ENCODE measurements at regions not wholly inside any gene's neighbourhood (a gene's known extent, or its start where the extent isn't known, plus 50 kb on each side); places are given as distances from the start of the nearest gene placed in this dataset.
"Not testable (repeated sequence)": the region's sequence is repeated elsewhere in the genome, so short reads cannot be mapped to it uniquely, and the experiment has no call there.

- no peak for DNase-seq
Observed at GRCh38 chr3:40649346-40649745, 124.6 kb downstream of the ZNF621 start.

DNA sequence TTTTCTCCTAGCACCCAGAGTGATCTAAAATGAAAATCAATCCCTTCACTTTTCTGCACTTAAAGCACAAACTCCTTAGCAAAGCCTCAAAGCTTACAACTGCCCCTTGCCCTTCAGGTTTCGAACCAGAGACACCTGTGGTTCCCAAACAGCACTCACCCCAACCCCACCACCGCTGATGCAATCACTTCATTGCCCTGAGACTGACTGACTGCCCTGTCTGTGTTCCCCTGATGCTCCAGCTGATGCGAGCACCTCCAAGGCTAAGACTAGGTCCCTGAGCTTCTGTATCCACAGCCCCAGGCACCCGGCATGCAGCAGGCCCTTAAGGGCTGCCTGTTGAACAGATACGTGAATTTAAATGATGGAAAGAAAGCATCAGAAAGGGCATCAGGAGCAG is 127.3 kb downstream of the ZNF621 start:
- DNase-seq, result no peak

- DNase-seq, result peak in 1 of 2 experiments; percentile 7
Observed at GRCh38 chr3:40653001-40653400, 128.2 kb downstream of the ZNF621 start.

GRCh38 chr3:40653878-40654277 is 129.1 kb downstream of the ZNF621 start:
- DNase-seq, result no peak

- no peak for DNase-seq
Observed at GRCh38 chr3:40655551-40655950, 130.8 kb downstream of the ZNF621 start.

DNA sequence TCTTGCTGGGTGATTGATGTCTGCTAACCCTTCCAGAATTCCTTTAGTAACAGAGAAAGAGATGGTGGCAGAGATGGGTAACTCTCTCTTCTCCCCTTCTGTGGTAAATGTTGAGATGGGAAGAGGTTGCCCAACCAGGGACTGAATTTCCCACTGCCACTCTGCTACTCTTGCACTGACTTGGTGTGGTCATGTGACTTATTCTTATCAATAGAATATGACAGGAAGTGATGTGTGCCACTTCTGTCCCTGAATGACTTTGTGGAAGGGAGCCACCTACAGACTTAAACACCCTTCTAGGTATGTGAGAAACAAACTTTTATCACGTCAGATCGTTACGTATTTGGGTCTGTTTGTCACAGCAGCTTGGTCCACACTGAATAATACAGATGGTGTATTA is 132.9 kb downstream of the ZNF621 start:
- no peak for DNase-seq

DNA sequence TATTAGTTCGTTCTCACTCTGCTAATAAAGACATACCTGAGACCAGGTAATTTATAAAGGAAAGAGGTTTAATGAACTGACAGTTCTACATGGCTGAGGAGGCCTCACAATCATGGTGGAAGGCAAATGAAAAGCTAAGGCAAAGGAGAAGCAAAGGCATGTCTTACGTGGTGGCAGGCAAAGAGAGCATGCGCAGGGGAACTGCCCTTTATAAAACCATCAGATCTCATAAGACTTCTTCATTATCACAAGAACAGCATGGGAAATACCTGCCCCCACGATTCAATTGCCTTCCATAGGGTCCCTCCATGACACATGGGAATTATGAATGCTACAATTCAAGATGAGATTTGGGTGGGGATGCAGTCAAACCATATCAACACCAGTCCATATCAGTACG is 133.5 kb downstream of the ZNF621 start:
- no peak for DNase-seq

- no peak for DNase-seq
Observed at GRCh38 chr3:40660554-40660953, 135.8 kb downstream of the ZNF621 start.

DNA sequence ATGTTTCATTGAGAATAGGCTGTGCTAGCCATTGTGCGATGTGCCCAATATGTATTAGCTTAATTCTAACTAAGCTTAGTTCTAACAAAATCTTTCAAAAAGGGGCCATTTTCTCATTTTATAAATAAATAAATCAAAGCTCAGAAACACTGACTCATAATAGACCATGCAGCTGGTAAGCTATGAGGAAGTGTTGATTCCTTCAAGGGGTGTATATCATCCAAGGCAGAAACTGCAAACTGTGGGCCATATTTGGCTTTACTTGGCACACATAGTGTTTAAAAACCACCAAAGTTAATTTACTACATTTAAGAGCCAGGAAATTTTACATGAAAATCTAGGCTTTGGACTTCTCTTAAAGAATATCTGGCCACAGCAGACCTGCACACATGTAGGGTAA is 136.5 kb downstream of the ZNF621 start:
- no peak for DNase-seq

- no peak for DNase-seq
Observed at GRCh38 chr3:40663280-40663679, 138.5 kb downstream of the ZNF621 start.

GRCh38 chr3:40669176-40669575 is 144.4 kb downstream of the ZNF621 start:
- no peak for DNase-seq

DNA sequence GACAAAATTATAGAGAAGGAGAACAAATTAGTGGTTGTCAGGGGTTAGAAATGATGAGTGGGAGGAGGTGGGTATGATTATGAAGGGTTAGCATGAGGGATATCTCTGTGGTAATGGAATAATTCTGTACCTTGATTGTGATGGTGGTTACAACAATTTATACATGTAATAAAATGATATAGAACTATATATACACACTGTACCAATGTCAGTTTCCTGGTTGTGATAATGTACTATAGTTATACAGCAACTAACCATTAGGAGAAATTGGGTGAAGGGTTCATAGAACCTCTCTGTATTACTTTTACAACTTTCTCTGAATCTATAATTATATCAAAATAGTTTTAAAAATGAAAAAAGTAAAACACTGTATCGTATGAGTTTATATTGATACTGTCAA is 148.1 kb downstream of the ZNF621 start:
- no peak for DNase-seq

DNA sequence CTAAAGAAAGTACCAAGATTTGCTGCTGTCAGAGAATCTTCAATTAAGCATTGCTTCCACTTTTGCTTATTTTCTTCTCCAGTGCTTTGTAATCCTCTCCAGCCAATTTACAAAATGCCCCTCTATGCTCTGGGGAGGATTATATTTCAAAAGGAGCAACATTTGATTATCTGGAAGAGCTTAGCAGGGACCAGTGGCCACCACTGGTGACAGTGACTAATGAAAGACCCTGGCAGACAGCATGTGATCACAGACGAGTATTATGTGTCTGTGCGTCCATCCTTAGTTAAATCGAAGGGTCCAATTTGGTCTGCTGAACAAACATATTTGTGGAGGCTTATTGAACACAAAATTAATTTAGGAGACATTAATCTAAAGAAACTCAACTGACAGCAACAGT is 152.6 kb downstream of the ZNF621 start:
- DNase-seq, result no peak

GRCh38 chr3:40677749-40678148 is 153.0 kb downstream of the ZNF621 start:
- DNase-seq, result no peak

DNA sequence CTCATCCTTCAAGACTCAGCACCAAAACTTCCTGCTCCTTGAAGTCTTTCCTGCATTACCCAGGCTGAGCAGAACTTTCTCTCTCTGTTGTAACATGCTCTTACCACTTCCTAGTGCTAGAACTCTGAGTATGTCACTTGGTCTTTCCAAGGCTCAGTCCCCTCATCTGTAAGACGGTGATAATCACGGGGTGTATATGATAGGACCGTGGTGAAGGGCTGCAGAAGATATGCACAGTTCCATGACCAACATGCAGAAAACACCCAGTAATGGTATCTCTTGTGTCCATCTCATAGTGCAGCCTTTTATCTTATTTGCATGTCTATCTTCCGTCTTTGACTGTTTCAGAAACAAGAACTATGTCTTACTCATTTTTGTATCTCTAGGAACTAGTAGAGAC is 154.5 kb downstream of the ZNF621 start:
- no peak for DNase-seq

- DNase-seq, result peak in 1 of 2 experiments; percentile 31
Observed at GRCh38 chr3:40680685-40681657, 156.2 kb downstream of the ZNF621 start.

GRCh38 chr3:40681658-40682055 is 156.9 kb downstream of the ZNF621 start:
- DNase-seq, result peak; percentile 74 to 81

DNA sequence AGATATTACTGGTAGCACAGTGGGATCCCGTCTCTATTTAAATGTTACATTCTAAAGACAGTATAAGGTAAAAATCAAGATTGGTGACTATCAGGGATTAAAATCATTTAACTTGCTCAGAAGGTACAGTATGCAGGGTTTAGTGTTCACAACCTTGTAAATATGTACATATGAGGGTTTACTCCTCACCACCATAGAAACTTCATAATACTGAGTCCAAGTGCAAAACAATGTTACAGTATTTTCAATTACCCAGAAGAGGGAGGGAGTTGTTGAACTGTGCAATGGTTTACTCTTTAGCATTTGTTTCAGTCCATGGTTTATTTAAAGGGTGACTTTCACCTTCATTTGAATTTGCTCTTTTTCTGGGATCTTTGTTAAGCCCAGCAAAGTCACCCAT is 165.1 kb downstream of the ZNF621 start:
- no peak for DNase-seq

DNA sequence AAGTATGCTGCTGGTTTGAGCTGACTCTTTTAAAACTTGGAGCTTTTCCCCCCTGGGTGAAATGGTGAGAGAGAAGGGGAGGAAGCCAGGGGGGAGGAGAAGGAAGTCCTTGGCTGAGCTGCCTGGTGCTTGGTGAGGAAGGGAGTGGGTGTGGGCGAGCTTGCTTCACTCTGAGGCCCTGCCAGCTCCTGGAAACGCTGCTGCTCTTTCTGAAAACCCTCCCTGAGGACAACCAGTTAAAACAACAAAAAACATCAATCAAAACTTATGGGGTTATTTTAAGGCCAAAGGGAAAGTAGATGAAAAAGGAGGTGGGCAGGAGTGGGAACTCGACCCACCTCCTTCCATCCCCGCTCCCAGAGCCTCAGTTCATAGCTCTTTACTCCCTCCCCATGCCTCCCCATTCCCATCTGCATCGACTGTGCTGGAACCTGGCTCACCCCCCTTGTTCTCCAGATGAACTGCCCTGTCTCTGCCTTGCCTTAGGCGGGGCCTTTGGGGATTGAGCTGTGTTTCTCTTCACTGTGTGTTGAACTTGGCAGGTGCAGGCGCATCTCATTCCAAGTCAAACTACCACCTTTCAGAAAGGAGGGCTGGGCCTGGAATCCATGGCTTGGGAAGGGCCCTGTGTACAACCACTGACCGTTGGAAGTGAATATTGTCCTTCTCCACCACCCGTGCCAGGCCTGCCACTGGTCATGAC is 166.1 kb downstream of the ZNF621 start:
- no peak for DNase-seq

- DNase-seq, result no peak
Observed at GRCh38 chr3:40691452-40691861, 166.7 kb downstream of the ZNF621 start.

DNA sequence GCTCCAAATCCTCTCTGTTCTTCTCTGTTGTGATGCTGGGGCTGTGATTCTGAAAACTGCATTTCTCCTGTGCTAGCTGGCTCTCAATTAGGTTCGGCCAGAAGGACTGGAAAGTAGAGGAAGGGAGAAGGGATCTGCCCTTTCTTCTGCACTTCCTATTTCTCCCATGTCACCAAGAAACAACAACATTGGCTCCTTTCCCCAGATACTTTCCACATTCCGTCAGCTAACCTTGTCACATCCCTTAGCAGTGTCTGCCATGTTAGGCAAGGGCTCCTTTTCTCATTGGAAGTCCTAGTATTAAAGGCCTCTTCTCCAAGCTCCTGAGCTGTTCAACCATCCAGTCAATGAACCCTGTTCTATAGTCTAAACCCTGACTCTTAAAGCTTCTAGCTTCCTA is 171.1 kb downstream of the ZNF621 start:
- no peak for DNase-seq

DNA sequence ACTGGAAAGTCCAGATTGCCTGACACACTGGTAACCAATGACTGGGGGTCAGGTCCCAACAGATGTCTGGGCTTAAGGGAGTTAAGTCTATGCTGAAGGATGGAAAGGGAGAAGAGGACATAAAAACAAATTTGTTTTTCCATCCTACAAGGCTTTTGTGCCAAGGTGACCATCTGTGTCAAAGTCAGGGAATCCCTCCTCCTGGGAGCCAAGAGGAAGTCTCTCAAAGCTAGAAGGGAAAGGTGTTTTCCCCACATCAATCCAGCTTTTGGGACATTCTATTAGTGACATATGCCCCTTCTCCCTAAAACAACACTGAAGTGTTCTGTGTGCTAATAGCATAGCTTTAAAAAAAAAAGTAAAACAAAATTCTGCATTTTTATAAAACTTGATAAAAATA is 173.9 kb downstream of the ZNF621 start:
- DNase-seq, result not testable (repeated sequence)

- no peak for DNase-seq
Observed at GRCh38 chr3:40701016-40701588, 176.3 kb downstream of the ZNF621 start.

GRCh38 chr3:40704224-40704623 is 179.5 kb downstream of the ZNF621 start:
- DNase-seq, result no peak

Data from NCI-H526 (cell line).